Testis (tissue), 2 donors: ENCODE measurements at regions not wholly inside any gene's neighbourhood (a gene's known extent, or its start where the extent isn't known, plus 50 kb on each side); places are given as distances from the start of the nearest gene placed in this dataset.

ENCODE experiments used
- DNase-seq: peaks from one replicate; pipeline ENCODE4 v3.0.0-alpha.2; 2019
- H3K27ac ChIP-seq, 2 donors: fragments of 200-600 bp; sonication (generic); one replicate each; pipeline ENCODE4 v1.5.1; 2019
- H3K27me3 ChIP-seq: fragments of 200-600 bp; sonication (generic); one replicate; pipeline ENCODE4 v1.5.1; 2019
- H3K36me3 ChIP-seq: fragments of 200-600 bp; sonication (generic); one replicate; pipeline ENCODE4 v1.5.1; 2017; ENCODE audit warnings: low read depth; ENCODE audit errors: missing control alignments
- H3K4me1 ChIP-seq: fragments of 200-600 bp; sonication (generic); one replicate; pipeline ENCODE4 v1.5.1; 2019
- H3K4me3 ChIP-seq, 2 donors: fragments of 200-600 bp; sonication (generic); one replicate each; pipeline ENCODE4 v1.5.1; 2017 to 2019
- H3K9me3 ChIP-seq: fragments of 200-600 bp; sonication (generic); one replicate; pipeline ENCODE4 v1.5.1; 2017
- POLR2A ChIP-seq: fragments of 450-650 bp; IDR thresholded peaks from one replicate; pipeline ENCODE4 v1.6.1; 2017; ENCODE audit warnings: antibody characterized with exemption, mild to moderate bottlenecking, moderate library complexity
- WGBS, 2 donors: methylation state at CpG; one replicate each; pipeline ENCODE4 v1.1.5; 2018; 5-methylcytosine and 5-hydroxymethylcytosine counted together
- intact Hi-C: fragments of 100-400 bp; cut with DNase I; formaldehyde crosslinking; loops from one replicate; pipeline ENCODE4 v1.15.1; 2023; ENCODE audit warnings: low total_unique reads
- TF ChIP-seq, protein P1 (sequence below), 3 experiments: fragments of 450-650 bp in 2 of 3; fragments of 200-600 bp in 1 of 3; sonication (generic) in 1 of 3; IDR thresholded peaks; one replicate each; pipeline ENCODE4 v1.5.1; 2016 to 2019; ENCODE audit warnings: antibody characterized with exemption in 3 of 3, mild to moderate bottlenecking in 2 of 3, moderate library complexity in 1 of 3

DNA sequence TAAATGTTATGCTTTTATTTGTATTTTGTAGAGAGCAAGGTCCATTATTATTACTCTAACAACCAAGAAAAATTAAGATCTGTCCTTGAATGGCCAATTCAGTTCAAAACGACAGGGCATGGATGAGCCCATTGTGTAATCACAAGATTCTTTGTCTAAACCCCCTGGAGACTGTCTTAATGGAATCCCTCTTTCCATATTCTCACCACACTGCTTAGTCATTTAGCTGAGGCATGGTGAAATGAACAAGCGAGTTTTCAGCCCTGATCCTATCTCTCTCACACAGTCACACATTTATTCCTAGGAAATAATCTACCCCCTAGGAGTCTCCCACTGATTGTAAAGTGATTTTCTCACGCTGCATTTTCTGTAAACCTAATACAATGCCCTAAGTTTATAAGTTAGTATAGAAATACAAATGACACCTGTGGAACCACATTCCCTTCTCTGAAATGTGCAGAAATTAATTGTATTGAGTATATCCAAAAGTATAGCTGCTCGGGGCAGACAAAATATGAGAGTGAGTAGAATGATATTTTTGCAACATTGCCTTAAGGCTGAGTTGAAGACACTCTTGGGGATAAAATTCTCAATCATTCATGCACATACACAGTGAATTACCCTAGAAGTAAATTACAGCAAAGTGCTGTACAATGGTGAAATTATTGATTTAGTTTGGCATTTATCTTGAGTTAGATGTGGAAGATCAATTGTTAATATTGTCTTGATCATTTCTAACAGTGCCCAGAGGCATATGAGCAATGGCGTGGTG, 119.7 kb upstream of the PCDH7 start:
- Histone ChIP-seq H3K36me3 (no peaks in the 10 kb centered on the region), H3K27ac (no peak overlapping the region), H3K4me3 (no peak overlapping the region), H3K9me3 (no peaks in the 10 kb centered on the region), H3K27me3 (no peaks in the 10 kb centered on the region), H3K4me1 (no peaks in the 10 kb centered on the region)
- intact Hi-C loops = no loop called here
- no peak for TF ChIP-seq POLR2A
- TF ChIP-seq, protein P1, sequence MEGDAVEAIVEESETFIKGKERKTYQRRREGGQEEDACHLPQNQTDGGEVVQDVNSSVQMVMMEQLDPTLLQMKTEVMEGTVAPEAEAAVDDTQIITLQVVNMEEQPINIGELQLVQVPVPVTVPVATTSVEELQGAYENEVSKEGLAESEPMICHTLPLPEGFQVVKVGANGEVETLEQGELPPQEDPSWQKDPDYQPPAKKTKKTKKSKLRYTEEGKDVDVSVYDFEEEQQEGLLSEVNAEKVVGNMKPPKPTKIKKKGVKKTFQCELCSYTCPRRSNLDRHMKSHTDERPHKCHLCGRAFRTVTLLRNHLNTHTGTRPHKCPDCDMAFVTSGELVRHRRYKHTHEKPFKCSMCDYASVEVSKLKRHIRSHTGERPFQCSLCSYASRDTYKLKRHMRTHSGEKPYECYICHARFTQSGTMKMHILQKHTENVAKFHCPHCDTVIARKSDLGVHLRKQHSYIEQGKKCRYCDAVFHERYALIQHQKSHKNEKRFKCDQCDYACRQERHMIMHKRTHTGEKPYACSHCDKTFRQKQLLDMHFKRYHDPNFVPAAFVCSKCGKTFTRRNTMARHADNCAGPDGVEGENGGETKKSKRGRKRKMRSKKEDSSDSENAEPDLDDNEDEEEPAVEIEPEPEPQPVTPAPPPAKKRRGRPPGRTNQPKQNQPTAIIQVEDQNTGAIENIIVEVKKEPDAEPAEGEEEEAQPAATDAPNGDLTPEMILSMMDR (IDR thresholded peaks at IDR 0.05) = no peak
- WGBS, 2 donors = 72 to 78% methylated on average over 5 of the region's 5 CpGs
- no peak for DNase-seq

DNA sequence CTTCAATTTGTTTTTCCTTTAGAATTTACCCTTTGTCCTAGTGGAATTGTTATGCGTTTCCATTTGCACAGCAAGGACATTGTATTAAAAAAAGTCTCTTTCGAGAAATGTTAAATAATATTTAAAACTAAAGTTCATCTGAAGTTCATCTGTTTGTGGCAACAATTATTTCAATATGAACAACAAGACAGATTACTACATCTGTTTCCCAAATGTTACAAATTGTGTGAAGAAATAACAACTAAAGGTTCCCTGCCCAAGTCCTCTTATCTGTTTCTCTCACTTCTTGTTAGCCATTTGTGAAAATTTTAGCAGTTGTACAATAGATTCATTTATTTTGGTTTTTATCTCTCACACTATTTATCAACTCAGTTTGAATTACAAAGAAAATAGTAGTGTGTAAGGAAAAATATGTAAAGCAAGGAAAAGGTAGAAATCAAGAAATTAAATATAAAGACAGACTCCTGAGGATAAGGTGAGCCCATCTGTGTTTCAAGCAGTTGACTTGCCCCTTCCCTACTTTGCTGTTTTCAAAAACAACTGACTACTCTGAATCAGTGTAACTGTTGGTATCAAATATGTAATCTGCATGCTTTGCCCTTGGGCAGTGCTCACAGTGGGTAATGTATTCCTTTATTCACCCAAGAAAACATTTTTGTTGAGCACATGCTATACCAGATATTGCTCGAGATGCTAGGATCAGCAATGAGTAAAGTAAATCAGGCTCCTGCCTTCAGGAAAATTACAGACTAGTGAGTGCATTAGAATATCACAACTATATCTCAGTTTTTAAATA, 118.9 kb upstream of the PCDH7 start:
- Histone ChIP-seq H3K4me3 (no peak overlapping the region), H3K9me3 (no peaks in the 10 kb centered on the region), H3K36me3 (no peaks in the 10 kb centered on the region), H3K27me3 (no peaks in the 10 kb centered on the region), H3K27ac (no peak overlapping the region), H3K4me1 (no peaks in the 10 kb centered on the region)
- intact Hi-C loops = no loop called here
- TF ChIP-seq, protein P1 (IDR thresholded peaks at IDR 0.05) = no peak
- TF ChIP-seq POLR2A = no peak
- WGBS, 2 donors = 66 to 72% methylated on average over 3 of the region's 3 CpGs
- no peak for DNase-seq

DNA sequence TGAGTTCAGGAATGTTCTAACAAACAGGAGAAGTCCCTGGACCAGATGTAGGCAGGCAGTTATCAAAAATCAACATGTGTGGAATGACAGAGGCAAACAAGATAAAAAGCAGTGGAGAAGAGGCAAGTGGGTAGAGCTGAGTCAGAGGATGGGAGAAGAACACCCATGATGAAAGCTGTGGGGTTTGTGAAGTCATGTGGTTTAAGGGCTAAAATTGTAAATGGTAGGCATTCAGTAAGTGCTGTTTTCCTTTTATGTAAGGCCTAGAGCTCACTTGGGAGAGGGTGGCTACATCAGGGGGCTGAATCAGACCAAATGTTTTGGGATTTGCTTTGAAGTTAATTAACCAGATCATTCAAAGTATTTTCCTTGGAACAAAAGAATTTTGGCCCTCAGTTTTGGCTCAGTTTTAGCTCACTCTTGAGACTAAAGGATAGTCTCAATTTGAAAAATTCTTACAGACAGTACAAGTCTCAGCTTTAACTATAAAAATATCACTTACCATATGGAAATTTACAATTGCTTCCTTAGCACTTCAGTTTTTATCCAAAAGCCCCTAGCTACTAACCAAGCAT, 114.5 kb upstream of the PCDH7 start:
- intact Hi-C loops = no loop called here

DNA sequence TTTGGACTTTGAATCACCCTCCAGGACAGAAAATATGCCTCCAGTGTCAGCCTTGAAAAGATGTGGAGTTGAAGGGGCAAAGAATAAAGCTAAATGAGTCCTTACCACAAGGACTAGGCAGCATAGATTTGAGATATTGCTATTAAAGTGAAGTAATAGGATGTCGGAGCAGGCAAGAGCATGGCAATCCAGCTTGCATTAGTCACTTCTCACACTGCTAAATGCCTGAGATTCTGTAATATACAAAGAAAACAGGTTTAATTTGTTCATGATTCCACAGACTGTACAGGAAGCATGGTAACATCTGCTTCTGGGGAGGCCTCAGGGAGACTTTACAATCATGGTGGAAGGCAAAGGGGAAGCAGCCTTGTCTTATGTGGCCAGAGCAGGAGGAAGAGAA, 109.8 kb upstream of the PCDH7 start:
- 100% methylated on average over 1 of the region's 1 CpG for WGBS, 2 donors
- intact Hi-C loops = no loop called here
- Histone ChIP-seq H3K27me3 (no peaks in the 10 kb centered on the region), H3K9me3 (no peaks in the 10 kb centered on the region), H3K27ac (no peak overlapping the region), H3K36me3 (no peaks in the 10 kb centered on the region), H3K4me1 (no peaks in the 10 kb centered on the region), H3K4me3 (no peak overlapping the region)
- TF ChIP-seq POLR2A = no peak
- TF ChIP-seq, protein P1 (IDR thresholded peaks at IDR 0.05) = no peak
- DNase-seq = no peak

More for the DNA sequence above, 114.5 kb upstream of the PCDH7 start:
- Histone ChIP-seq H3K27ac (no peak overlapping the region), H3K36me3 (no peaks in the 10 kb centered on the region), H3K4me1 (no peaks in the 10 kb centered on the region), H3K9me3 (no peaks in the 10 kb centered on the region), H3K27me3 (no peaks in the 10 kb centered on the region), H3K4me3 (no peak overlapping the region)
- DNase-seq = no peak
- TF ChIP-seq, protein P1 (IDR thresholded peaks at IDR 0.05) = no peak
